ENCODE measurements at regions not wholly inside any gene's neighbourhood (a gene's known extent, or its start where the extent isn't known, plus 50 kb on each side); places are given as distances from the start of the nearest gene placed in this dataset.

DNA sequence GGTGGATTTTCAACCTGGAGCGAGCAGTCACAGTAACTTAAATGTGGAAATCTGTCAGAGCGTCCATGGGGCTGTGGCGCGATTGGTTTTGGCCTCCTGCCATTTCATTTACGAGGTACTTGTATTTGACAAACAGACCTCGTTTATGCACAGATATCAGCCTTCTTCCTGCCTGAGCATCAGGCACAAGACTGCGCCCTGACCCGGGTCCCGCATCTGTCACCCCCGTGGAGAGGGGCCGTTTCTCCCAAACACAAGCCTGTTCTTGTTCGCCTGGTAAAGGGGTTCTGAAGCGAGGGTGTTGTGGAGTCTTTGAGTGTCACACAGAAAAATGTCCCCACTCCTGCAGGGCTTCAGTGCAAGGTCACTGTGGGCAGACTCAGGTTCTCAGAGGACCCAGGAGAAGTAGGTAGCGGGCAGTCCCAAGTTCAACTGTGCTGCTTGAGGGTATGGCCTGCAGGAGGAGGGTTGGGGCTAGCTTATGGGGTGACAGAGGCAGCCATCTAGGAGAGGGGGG lies 202.3 kb downstream of the URI1 start:
- H3K27me3 Mint-ChIP-seq (ENCODE audit: low read depth), result peaks cover 2% of the 10 kb centered on the region
- DNase-seq (ENCODE audit: low spot score in 2 of 2, unreplicated experiment in 2 of 2), result no peak
- no peaks in the 10 kb centered on the region for H3K4me1 Mint-ChIP-seq
- H3K9me3 Mint-ChIP-seq, result no peaks in the 10 kb centered on the region
- H3K36me3 Mint-ChIP-seq, result no peaks in the 10 kb centered on the region
- no peak overlapping the region for H3K27ac Mint-ChIP-seq
- H3K4me3 Mint-ChIP-seq, result no peak overlapping the region
- TF ChIP-seq, protein P1, sequence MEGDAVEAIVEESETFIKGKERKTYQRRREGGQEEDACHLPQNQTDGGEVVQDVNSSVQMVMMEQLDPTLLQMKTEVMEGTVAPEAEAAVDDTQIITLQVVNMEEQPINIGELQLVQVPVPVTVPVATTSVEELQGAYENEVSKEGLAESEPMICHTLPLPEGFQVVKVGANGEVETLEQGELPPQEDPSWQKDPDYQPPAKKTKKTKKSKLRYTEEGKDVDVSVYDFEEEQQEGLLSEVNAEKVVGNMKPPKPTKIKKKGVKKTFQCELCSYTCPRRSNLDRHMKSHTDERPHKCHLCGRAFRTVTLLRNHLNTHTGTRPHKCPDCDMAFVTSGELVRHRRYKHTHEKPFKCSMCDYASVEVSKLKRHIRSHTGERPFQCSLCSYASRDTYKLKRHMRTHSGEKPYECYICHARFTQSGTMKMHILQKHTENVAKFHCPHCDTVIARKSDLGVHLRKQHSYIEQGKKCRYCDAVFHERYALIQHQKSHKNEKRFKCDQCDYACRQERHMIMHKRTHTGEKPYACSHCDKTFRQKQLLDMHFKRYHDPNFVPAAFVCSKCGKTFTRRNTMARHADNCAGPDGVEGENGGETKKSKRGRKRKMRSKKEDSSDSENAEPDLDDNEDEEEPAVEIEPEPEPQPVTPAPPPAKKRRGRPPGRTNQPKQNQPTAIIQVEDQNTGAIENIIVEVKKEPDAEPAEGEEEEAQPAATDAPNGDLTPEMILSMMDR (IDR thresholded peaks at IDR 0.05; ENCODE audit: unreplicated experiment), result no peak

DNA sequence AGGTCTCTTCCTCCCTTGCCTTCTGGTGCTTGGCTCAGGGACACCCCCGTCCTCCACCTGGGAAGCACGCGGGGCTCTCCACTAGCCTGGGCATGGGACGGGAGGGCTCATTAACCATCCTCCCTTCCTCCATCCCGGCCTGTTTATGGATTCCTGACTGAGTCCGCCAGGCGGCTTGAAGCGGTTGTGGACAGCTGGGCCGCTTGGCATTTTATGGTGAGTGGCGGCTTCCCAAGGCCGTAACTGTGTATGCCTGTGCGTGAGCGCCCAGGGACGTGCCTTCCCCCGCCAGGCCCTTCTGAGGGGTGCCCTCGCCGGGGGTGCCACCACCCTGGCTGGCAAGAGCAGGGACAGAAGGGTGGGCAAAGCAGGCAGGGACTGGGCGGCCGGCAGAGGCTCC lies 202.8 kb downstream of the URI1 start:
- Mint-ChIP-seq H3K27ac (no peak overlapping the region), H3K4me1 (no peaks in the 10 kb centered on the region), H3K36me3 (no peaks in the 10 kb centered on the region), H3K27me3 (ENCODE audit: low read depth) (peaks cover 2% of the 10 kb centered on the region), H3K9me3 (no peaks in the 10 kb centered on the region), H3K4me3 (no peak overlapping the region)
- no peak for DNase-seq (ENCODE audit: low spot score in 2 of 2, unreplicated experiment in 2 of 2)
- TF ChIP-seq, protein P1 (IDR thresholded peaks at IDR 0.05; ENCODE audit: unreplicated experiment), result no peak

DNA sequence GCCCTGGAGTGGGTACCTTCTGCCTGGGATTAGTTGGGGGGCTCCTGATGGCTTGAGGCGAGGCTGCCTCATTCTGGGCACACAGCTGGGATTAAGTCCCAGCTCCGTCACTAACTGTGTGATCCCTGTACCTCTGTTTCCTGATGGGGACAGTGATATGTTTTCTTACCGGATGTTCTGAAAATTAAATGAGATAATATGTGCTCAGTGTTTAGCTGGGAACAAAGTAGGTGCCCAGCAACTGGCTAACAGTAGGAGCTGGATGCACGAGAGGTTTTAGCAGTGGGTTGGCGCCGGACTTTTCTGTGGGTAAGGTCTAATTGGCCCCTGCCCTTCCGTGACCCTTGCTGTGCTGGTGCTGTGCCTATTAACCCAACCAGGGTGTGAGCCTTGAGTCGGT lies 203.4 kb downstream of the URI1 start:
- TF ChIP-seq, protein P1 (IDR thresholded peaks at IDR 0.05; ENCODE audit: unreplicated experiment), result no peak
- Mint-ChIP-seq H3K4me3 (no peak overlapping the region), H3K36me3 (no peaks in the 10 kb centered on the region), H3K4me1 (no peaks in the 10 kb centered on the region), H3K9me3 (no peaks in the 10 kb centered on the region), H3K27ac (no peak overlapping the region), H3K27me3 (ENCODE audit: low read depth) (peaks cover 2% of the 10 kb centered on the region)
- no peak for DNase-seq (ENCODE audit: low spot score in 2 of 2, unreplicated experiment in 2 of 2)

DNA sequence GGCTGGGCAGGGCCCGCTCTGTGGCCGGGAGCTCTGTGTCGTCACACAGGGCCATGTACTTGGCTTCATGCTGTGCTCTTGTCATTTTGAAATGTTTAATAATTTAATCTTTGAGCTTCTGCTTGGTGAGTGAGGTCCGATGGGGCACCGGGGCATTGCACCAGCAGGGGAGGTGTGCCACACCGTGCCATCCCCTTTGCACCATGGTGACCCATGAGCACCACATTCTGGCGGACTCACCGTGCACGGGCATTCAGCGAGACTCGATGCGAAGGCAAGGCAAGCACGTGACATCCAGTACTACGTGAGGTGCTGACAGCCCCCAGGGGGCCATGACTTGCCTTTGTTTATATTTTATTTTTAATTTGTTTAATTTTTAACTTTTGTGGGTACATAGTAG lies 204.3 kb downstream of the URI1 start:
- Mint-ChIP-seq H3K27me3 (ENCODE audit: low read depth) (peaks cover 8% of the 10 kb centered on the region), H3K4me1 (no peaks in the 10 kb centered on the region)

DNA sequence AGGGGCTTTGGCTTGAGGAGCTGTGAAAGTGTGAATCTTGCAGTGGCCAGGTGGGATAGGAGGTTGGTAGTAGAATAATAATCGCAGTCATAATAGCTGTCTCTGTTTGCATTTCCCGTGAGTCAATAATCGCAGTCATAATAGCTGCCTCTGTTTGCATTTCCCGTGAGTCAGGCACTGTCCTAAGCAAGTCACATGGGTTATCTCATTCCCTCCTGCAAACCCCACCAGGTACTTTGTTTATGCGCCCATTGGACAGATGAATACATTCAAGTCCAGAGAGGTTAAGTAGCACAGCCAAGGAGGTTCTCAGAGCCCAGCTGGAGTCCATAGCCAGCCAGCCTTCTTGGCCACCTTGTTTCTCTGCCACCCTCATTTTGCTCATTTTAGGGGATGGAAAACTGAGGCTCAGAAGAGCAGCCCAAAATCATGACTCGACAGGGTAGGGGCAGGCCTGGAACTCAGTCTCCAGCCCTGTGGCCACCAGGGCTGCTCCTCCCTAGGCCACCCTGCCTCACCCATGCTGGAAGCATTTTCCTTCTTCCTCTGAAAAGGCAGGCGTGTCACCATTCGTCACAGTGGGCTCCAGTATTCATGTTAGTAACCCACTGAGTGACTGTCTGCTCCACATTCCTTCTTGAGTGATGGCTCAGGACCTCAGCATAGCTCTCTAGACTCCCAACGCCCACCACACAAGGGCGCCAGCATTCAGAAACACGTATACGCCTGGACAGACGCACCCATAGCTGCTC lies 206.2 kb downstream of the URI1 start:
- H3K9me3 Mint-ChIP-seq, result no peaks in the 10 kb centered on the region
- H3K27ac Mint-ChIP-seq, result no peak overlapping the region
- H3K36me3 Mint-ChIP-seq, result no peaks in the 10 kb centered on the region
- peaks cover 9% of the 10 kb centered on the region for H3K27me3 Mint-ChIP-seq (ENCODE audit: low read depth)
- no peak for DNase-seq (ENCODE audit: low spot score in 2 of 2, unreplicated experiment in 2 of 2)
- no peak overlapping the region for H3K4me3 Mint-ChIP-seq
- no peaks in the 10 kb centered on the region for H3K4me1 Mint-ChIP-seq
- TF ChIP-seq, protein P1 (IDR thresholded peaks at IDR 0.05; ENCODE audit: unreplicated experiment), result no peak

More for the DNA sequence above, 204.3 kb downstream of the URI1 start:
- no peak overlapping the region for H3K4me3 Mint-ChIP-seq
- no peaks in the 10 kb centered on the region for H3K9me3 Mint-ChIP-seq
- H3K36me3 Mint-ChIP-seq, result no peaks in the 10 kb centered on the region
- TF ChIP-seq, protein P1 (IDR thresholded peaks at IDR 0.05; ENCODE audit: unreplicated experiment), result no peak
- no peak for DNase-seq (ENCODE audit: low spot score in 2 of 2, unreplicated experiment in 2 of 2)
- no peak overlapping the region for H3K27ac Mint-ChIP-seq

All from mesothelial cell of epicardium (in vitro differentiated cells).